Esophagus squamous epithelium (tissue), 4 donors: ENCODE measurements at regions not wholly inside any gene's neighbourhood (a gene's known extent, or its start where the extent isn't known, plus 50 kb on each side); places are given as distances from the start of the nearest gene placed in this dataset.

Experiments used
- POLR2A ChIP-seq, 4 donors: fragments of 450-650 bp; IDR thresholded peaks; one replicate each; pipeline ENCODE4 v1.6.1; 2017; ENCODE audit warnings: antibody characterized with exemption in 4 of 4, mild to moderate bottlenecking in 4 of 4, moderate library complexity in 3 of 4
- TF ChIP-seq, protein P1 (sequence below), 6 experiments: fragments of 450-650 bp in 4 of 6; fragments of 200-600 bp in 2 of 6; sonication (generic) in 2 of 6; IDR thresholded peaks; one replicate each; pipeline ENCODE4 v1.5.1; 2016 to 2019; ENCODE audit warnings: antibody characterized with exemption in 6 of 6, mild to moderate bottlenecking in 4 of 6, moderate library complexity in 4 of 6

GRCh38 chr11:130551388-130551787, 102.9 kb downstream of the ADAMTS15 start:
- TF ChIP-seq, protein P1, sequence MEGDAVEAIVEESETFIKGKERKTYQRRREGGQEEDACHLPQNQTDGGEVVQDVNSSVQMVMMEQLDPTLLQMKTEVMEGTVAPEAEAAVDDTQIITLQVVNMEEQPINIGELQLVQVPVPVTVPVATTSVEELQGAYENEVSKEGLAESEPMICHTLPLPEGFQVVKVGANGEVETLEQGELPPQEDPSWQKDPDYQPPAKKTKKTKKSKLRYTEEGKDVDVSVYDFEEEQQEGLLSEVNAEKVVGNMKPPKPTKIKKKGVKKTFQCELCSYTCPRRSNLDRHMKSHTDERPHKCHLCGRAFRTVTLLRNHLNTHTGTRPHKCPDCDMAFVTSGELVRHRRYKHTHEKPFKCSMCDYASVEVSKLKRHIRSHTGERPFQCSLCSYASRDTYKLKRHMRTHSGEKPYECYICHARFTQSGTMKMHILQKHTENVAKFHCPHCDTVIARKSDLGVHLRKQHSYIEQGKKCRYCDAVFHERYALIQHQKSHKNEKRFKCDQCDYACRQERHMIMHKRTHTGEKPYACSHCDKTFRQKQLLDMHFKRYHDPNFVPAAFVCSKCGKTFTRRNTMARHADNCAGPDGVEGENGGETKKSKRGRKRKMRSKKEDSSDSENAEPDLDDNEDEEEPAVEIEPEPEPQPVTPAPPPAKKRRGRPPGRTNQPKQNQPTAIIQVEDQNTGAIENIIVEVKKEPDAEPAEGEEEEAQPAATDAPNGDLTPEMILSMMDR (IDR thresholded peaks at IDR 0.05), result no peak
- no peak for TF ChIP-seq POLR2A (IDR thresholded peaks at IDR 0.05)
